ENCODE measurements at regions not wholly inside any gene's neighbourhood (a gene's known extent, or its start where the extent isn't known, plus 50 kb on each side); places are given as distances from the start of the nearest gene placed in this dataset.

DNA sequence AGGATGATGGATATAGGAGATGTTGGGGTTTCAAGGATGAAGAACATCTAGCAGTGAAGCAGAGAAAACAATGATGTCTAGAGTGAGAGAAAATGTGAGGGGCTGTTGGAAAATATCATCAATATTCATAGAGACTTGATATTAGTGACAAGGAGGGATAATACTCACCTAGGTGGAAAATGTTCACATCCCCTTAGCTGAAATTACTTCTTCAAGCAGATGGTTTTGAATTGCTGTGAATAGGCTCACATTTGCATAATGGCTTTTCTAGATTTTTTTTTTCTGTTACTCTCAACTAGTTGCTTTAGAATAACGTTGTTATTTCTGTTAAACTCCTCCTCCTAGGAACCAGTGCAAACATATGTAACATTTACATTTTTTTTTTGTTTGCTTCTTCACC lies 61.6 kb upstream of the MAP1B start:
- TF ChIP-seq, protein P1, sequence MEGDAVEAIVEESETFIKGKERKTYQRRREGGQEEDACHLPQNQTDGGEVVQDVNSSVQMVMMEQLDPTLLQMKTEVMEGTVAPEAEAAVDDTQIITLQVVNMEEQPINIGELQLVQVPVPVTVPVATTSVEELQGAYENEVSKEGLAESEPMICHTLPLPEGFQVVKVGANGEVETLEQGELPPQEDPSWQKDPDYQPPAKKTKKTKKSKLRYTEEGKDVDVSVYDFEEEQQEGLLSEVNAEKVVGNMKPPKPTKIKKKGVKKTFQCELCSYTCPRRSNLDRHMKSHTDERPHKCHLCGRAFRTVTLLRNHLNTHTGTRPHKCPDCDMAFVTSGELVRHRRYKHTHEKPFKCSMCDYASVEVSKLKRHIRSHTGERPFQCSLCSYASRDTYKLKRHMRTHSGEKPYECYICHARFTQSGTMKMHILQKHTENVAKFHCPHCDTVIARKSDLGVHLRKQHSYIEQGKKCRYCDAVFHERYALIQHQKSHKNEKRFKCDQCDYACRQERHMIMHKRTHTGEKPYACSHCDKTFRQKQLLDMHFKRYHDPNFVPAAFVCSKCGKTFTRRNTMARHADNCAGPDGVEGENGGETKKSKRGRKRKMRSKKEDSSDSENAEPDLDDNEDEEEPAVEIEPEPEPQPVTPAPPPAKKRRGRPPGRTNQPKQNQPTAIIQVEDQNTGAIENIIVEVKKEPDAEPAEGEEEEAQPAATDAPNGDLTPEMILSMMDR (IDR thresholded peaks at IDR 0.05): no peak
- TF ChIP-seq, protein P2, sequence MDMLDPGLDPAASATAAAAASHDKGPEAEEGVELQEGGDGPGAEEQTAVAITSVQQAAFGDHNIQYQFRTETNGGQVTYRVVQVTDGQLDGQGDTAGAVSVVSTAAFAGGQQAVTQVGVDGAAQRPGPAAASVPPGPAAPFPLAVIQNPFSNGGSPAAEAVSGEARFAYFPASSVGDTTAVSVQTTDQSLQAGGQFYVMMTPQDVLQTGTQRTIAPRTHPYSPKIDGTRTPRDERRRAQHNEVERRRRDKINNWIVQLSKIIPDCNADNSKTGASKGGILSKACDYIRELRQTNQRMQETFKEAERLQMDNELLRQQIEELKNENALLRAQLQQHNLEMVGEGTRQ (IDR thresholded peaks at IDR 0.05): no peak
- no peak for TF ChIP-seq RNF2 (IDR thresholded peaks at IDR 0.05; ENCODE audit: borderline replicate concordance, low read depth)
- no peak for TF ChIP-seq JUNB (IDR thresholded peaks at IDR 0.05)
- TF ChIP-seq CEBPB (IDR thresholded peaks at IDR 0.05): no peak
- TF ChIP-seq HDAC2 (IDR thresholded peaks at IDR 0.05): no peak
- TF ChIP-seq POLR2A (IDR thresholded peaks at IDR 0.05; ENCODE audit: low read length): no peak
- no peak for TF ChIP-seq MYC (IDR thresholded peaks at IDR 0.05; ENCODE audit: borderline replicate concordance, low read length)
- no peak for TF ChIP-seq MAZ (IDR thresholded peaks at IDR 0.05; ENCODE audit: borderline replicate concordance, low read depth, low read length)
- no peak for TF ChIP-seq CHD4 (IDR thresholded peaks at IDR 0.05; ENCODE audit: borderline replicate concordance)
- TF ChIP-seq, protein P3, sequence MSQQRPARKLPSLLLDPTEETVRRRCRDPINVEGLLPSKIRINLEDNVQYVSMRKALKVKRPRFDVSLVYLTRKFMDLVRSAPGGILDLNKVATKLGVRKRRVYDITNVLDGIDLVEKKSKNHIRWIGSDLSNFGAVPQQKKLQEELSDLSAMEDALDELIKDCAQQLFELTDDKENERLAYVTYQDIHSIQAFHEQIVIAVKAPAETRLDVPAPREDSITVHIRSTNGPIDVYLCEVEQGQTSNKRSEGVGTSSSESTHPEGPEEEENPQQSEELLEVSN (IDR thresholded peaks at IDR 0.05; ENCODE audit: borderline replicate concordance, low read depth): no peak
- no peak for TF ChIP-seq RAD21 (conservative IDR thresholded peaks at IDR 0.05 in 1 of 2, IDR thresholded peaks at IDR 0.05 in 1 of 2)
- TF ChIP-seq ZC3H11A (IDR thresholded peaks at IDR 0.05): no peak
- TF ChIP-seq CBX2 (IDR thresholded peaks at IDR 0.05; ENCODE audit: borderline replicate concordance, low read depth): no peak

Measured in A549 (cell line).